MM.1S (cell line): ENCODE measurements at regions not wholly inside any gene's neighbourhood (a gene's known extent, or its start where the extent isn't known, plus 50 kb on each side); places are given as distances from the start of the nearest gene placed in this dataset.
"Not testable (repeated sequence)": the region's sequence is repeated elsewhere in the genome, so short reads cannot be mapped to it uniquely, and the experiment has no call there.

ENCODE experiments used
- DNase-seq: peaks from one replicate; pipeline ENCODE4 v3.0.0-alpha.2; 2015
- H2AFZ ChIP-seq: fragments of 300-600 bp; sonication (generic); 2 replicates; pipeline ENCODE4 v1.6.0; 2016; ENCODE audit warnings: antibody characterized with exemption, low read length
- H3F3A ChIP-seq: fragments of 300-600 bp; sonication (generic); 2 replicates; pipeline ENCODE4 v1.6.1; 2016; ENCODE audit warnings: mild to moderate bottlenecking, antibody characterized with exemption, low read length, moderate library complexity, mixed read lengths; ENCODE audit not compliant: insufficient read depth
- H3K27ac ChIP-seq: fragments of 300-600 bp; sonication (generic); 2 replicates; pipeline ENCODE4 v1.5.1; 2016; ENCODE audit warnings: mild to moderate bottlenecking, low read length
- H3K27me3 ChIP-seq: fragments of 300-600 bp; sonication (generic); replicated peaks from 2 replicates; pipeline ENCODE4 v1.6.0; 2016; ENCODE audit warnings: low read length; ENCODE audit not compliant: insufficient read depth
- H3K36me3 ChIP-seq: fragments of 300-600 bp; sonication (generic); replicated peaks from 2 replicates; pipeline ENCODE4 v1.6.1; 2016; ENCODE audit warnings: mild to moderate bottlenecking, low read length, mixed read lengths; ENCODE audit not compliant: insufficient read depth
- H3K4me1 ChIP-seq: fragments of 300-600 bp; sonication (generic); 2 replicates; pipeline ENCODE4 v1.6.1; 2016; ENCODE audit warnings: low read length, mixed read lengths
- H3K4me2 ChIP-seq: fragments of 300-600 bp; sonication (generic); 2 replicates; pipeline ENCODE4 v1.6.0; 2016; ENCODE audit warnings: low read depth, low read length
- H3K4me3 ChIP-seq: fragments of 300-600 bp; sonication (generic); 2 replicates; pipeline ENCODE4 v1.5.1; 2016; ENCODE audit warnings: low read length, mixed read lengths
- H3K79me2 ChIP-seq: fragments of 300-600 bp; sonication (generic); 2 replicates; pipeline ENCODE4 v1.6.1; 2016; ENCODE audit warnings: mixed run types, low read length, mixed read lengths
- H3K9ac ChIP-seq: fragments of 300-600 bp; sonication (generic); 2 replicates; pipeline ENCODE4 v1.6.1; 2016; ENCODE audit warnings: low read length, mixed read lengths
- H3K9me2 ChIP-seq: fragments of 300-600 bp; sonication (generic); replicated peaks from 2 replicates; pipeline ENCODE4 v1.6.1; 2016; ENCODE audit warnings: mild to moderate bottlenecking, low read length, mixed read lengths; ENCODE audit not compliant: insufficient read depth
- H3K9me3 ChIP-seq: fragments of 300-600 bp; sonication (generic); replicated peaks from 2 replicates; pipeline ENCODE4 v1.6.1; 2016; ENCODE audit warnings: mild to moderate bottlenecking, low read length, mixed read lengths; ENCODE audit not compliant: insufficient read depth
- H4K20me1 ChIP-seq: fragments of 300-600 bp; sonication (generic); 2 replicates; pipeline ENCODE4 v1.6.1; 2016; ENCODE audit warnings: mild to moderate bottlenecking, low read length, moderate library complexity, mixed read lengths; ENCODE audit not compliant: insufficient read depth
- EZH2 ChIP-seq: fragments of 300-600 bp; sonication (generic); optimal IDR thresholded peaks from 2 replicates; pipeline ENCODE3; 2017; ENCODE audit warnings: low read depth, mild to moderate bottlenecking, antibody characterized with exemption, low read length, mixed read lengths
- EZH2phosphoT487 ChIP-seq: fragments of 300-600 bp; sonication (generic); IDR thresholded peaks from 2 replicates; pipeline ENCODE4 v1.6.1; 2018; ENCODE audit warnings: antibody characterized with exemption, low read length
- TF ChIP-seq, protein P1 (sequence below): fragments of 300-600 bp; sonication (generic); IDR thresholded peaks from 2 replicates; pipeline ENCODE4 v1.5.1; 2016; ENCODE audit warnings: antibody characterized with exemption, low read length, mixed read lengths

DNA sequence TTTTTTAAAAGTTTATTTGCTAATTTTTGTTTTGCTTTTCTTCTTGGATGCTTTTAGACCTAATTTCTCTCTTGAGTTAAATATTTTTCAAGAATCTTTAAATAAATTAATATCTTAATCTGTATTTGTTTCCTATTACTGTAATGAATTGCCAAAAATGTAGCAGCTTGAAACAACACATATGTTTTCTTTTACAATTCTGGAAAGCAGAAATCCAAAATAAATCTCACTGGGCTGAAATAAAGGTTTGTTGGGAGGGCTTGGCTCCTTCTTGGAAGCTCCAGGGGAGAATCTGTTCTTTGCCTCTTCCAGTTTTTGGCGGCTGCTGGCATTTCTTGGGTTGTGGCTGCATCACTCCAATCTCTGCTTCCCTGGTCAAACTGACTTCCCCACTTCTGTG, 658.1 kb upstream of the ARRDC3 start:
- H3K9ac ChIP-seq: no peak overlapping the region
- TF ChIP-seq, protein P1, sequence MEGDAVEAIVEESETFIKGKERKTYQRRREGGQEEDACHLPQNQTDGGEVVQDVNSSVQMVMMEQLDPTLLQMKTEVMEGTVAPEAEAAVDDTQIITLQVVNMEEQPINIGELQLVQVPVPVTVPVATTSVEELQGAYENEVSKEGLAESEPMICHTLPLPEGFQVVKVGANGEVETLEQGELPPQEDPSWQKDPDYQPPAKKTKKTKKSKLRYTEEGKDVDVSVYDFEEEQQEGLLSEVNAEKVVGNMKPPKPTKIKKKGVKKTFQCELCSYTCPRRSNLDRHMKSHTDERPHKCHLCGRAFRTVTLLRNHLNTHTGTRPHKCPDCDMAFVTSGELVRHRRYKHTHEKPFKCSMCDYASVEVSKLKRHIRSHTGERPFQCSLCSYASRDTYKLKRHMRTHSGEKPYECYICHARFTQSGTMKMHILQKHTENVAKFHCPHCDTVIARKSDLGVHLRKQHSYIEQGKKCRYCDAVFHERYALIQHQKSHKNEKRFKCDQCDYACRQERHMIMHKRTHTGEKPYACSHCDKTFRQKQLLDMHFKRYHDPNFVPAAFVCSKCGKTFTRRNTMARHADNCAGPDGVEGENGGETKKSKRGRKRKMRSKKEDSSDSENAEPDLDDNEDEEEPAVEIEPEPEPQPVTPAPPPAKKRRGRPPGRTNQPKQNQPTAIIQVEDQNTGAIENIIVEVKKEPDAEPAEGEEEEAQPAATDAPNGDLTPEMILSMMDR: no peak
- no peak for TF ChIP-seq EZH2phosphoT487
- TF ChIP-seq EZH2: no peak
- no peaks in the 10 kb centered on the region for H3K79me2 ChIP-seq
- no peak overlapping the region for H3K27ac ChIP-seq
- no peaks in the 10 kb centered on the region for H3F3A ChIP-seq
- H3K4me2 ChIP-seq: no peak overlapping the region
- no peaks in the 10 kb centered on the region for H4K20me1 ChIP-seq
- H3K9me3 ChIP-seq: no peaks in the 10 kb centered on the region
- H3K4me3 ChIP-seq: no peak overlapping the region
- no peaks in the 10 kb centered on the region for H3K27me3 ChIP-seq
- no peaks in the 10 kb centered on the region for H3K36me3 ChIP-seq
- H3K9me2 ChIP-seq: no peaks in the 10 kb centered on the region
- H2AFZ ChIP-seq: no peak overlapping the region
- DNase-seq: no peak
- H3K4me1 ChIP-seq: no peaks in the 10 kb centered on the region

DNA sequence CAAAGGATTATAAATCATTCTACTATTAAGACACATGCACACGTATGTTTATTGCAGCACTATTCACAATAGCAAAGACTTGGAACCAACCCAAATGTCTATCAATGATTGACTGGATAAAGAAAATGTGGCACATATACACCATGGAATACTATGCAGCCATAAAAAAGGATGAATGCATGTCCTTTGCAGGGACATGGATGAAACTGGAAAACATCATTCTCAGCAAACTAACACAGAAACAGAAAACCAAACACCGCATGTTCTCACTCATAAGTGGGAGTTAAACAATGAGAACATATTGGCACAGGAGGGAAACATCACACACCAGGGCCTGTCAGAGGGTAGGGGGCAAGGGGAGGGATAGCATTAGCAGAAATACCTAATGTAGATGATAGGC, 646.7 kb upstream of the ARRDC3 start:
- not testable (repeated sequence) for DNase-seq, H3K27ac ChIP-seq, H4K20me1 ChIP-seq, H3K36me3 ChIP-seq, H2AFZ ChIP-seq, H3K9me3 ChIP-seq, H3K4me3 ChIP-seq, H3K4me2 ChIP-seq, H3K27me3 ChIP-seq, H3K79me2 ChIP-seq, H3K9me2 ChIP-seq, H3F3A ChIP-seq, H3K9ac ChIP-seq, H3K4me1 ChIP-seq

DNA sequence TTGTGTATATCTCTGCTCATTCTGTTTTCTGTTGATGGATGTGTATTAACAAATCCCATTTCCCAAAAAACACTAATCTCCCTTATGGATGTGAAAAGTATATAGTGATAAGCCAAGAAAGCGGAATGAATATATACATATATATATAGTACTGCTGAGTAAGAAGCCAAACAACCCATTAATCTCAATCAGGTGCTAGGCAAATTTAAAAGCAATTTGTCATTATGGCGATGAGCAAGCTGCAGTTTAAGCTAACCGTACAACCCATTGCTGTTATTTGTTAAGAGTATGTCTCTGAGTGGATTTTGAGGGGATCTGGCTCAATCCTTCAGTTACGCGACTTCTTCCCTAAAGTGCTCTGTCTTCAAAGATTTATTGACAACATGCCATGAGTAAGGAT, 640.4 kb upstream of the ARRDC3 start:
- no peak for DNase-seq
- TF ChIP-seq EZH2: no peak
- TF ChIP-seq, protein P1: no peak
- no peak for TF ChIP-seq EZH2phosphoT487
- no peaks in the 10 kb centered on the region for H4K20me1 ChIP-seq
- no peaks in the 10 kb centered on the region for H3K9me3 ChIP-seq
- no peaks in the 10 kb centered on the region for H3F3A ChIP-seq
- no peaks in the 10 kb centered on the region for H3K9me2 ChIP-seq
- H3K27me3 ChIP-seq: no peaks in the 10 kb centered on the region
- H2AFZ ChIP-seq: no peak overlapping the region
- H3K79me2 ChIP-seq: no peaks in the 10 kb centered on the region
- no peak overlapping the region for H3K4me2 ChIP-seq
- no peak overlapping the region for H3K9ac ChIP-seq
- H3K4me1 ChIP-seq: no peaks in the 10 kb centered on the region
- H3K36me3 ChIP-seq: no peaks in the 10 kb centered on the region
- no peak overlapping the region for H3K27ac ChIP-seq
- no peak overlapping the region for H3K4me3 ChIP-seq

DNA sequence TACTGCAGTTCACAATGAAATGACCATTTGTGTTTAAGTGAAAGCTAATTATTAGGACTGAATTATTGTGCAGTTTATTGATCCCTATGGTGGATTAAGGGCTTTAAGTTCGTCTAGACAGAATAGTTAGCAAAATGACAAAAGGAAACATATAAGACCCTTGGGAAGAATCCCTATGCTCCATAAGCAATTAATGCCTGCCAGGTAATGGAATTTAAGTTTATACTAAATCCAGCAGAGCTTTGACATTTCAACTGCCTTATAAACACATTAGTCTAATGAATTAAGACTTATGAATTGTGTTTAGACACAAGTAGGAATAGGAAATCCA, 640.0 kb upstream of the ARRDC3 start:
- Histone ChIP-seq H3K36me3 (no peaks in the 10 kb centered on the region), H3K9me2 (no peaks in the 10 kb centered on the region), H3K79me2 (no peaks in the 10 kb centered on the region), H3K27ac (no peak overlapping the region), H3K4me3 (no peak overlapping the region), H3K4me1 (no peaks in the 10 kb centered on the region), H4K20me1 (no peaks in the 10 kb centered on the region), H3K4me2 (no peak overlapping the region), H3K9ac (no peak overlapping the region), H3K9me3 (no peaks in the 10 kb centered on the region), H2AFZ (no peak overlapping the region), H3F3A (no peaks in the 10 kb centered on the region), H3K27me3 (no peaks in the 10 kb centered on the region)
- no peak for DNase-seq
- TF ChIP-seq EZH2phosphoT487 (no peak), EZH2 (no peak)
- TF ChIP-seq, protein P1: no peak
